A549 (cell line): ENCODE measurements at regions not wholly inside any gene's neighbourhood (a gene's known extent, or its start where the extent isn't known, plus 50 kb on each side); places are given as distances from the start of the nearest gene placed in this dataset.
A peak's percentile ranks its signal among the peaks of the same experiment; 100 is the strongest.

Experiments used
- ATAC-seq, 2 experiments: fragments of 200-7000 bp in 1 of 2; fragments of >200 bp in 1 of 2; cut with Nextera tagmentation in 1 of 2; cut with Tn5 transposase in 1 of 2; 3 replicates each; pipeline versions ENCODE4 v1.8.0 to v1.9.1; 2018 to 2020; ENCODE audit warnings: mild to moderate bottlenecking in 1 of 2, moderate library complexity in 1 of 2
- CTCF ChIA-PET: fragments of 300-600 bp; sonication (Branson Sonifier 250); formaldehyde crosslinking; extraction: SDS; loops from one replicate; lab custom pipeline; 2021; ENCODE audit warnings: antibody characterized with exemption, inconsistent platforms; lab: Yijun Ruan, JAX
- POLR2A ChIA-PET: fragments of 350-600 bp; formaldehyde crosslinking; extraction: SDS; loops from one replicate; lab custom pipeline; 2021; ENCODE audit warnings: antibody characterized with exemption, inconsistent platforms; lab: Yijun Ruan, JAX
- DNase-seq, 2 experiments: peaks; one replicate each; pipeline versions ENCODE4 v3.0.0 to v3.0.0-alpha.2; 2011 to 2016; ENCODE audit warnings: low read depth in 1 of 2, low spot score in 1 of 2
- FAIRE-seq: peaks from 2 replicates; lab custom pipeline; 2011; peaks lifted over from hg19 to GRCh38; lab: Jason Lieb, UNC
- H3K27ac ChIP-seq, 2 experiments: fragments of >200 bp; sonication (Bioruptor Twin); formaldehyde crosslinking; 3 replicates each; pipeline ENCODE4 v1.5.1; 2016 to 2017
- H3K4me1 ChIP-seq: fragments of >200 bp; sonication (Bioruptor Twin); formaldehyde crosslinking; 3 replicates; pipeline ENCODE4 v1.6.1; 2016
- H3K4me2 ChIP-seq: fragments of >200 bp; sonication (Bioruptor Twin); formaldehyde crosslinking; 3 replicates; pipeline ENCODE4 v1.6.1; 2016
- H3K4me3 ChIP-seq: fragments of >200 bp; sonication (Bioruptor Twin); formaldehyde crosslinking; 3 replicates; pipeline ENCODE4 v1.5.1; 2016
- H3K9me3 ChIP-seq: fragments of >200 bp; sonication (Bioruptor Twin); formaldehyde crosslinking; 3 replicates; pipeline ENCODE4 v1.6.1; 2016
- BHLHE40 ChIP-seq: IDR thresholded peaks from 2 replicates; pipeline ENCODE4 v1.6.1; 2012; ENCODE audit warnings: low read depth, low read length, inconsistent platforms
- CBX2 ChIP-seq: fragments of 200-600 bp; sonication (generic); IDR thresholded peaks from 2 replicates; pipeline ENCODE4 v1.6.1; 2016; ENCODE audit warnings: low read depth, mild to moderate bottlenecking, borderline replicate concordance
- FOSL2 ChIP-seq, 2 experiments: fragments of 450-650 bp in 1 of 2; fragments of >200 bp in 1 of 2; sonication (Bioruptor Twin) in 1 of 2; formaldehyde crosslinking; IDR thresholded peaks; 2 replicates each; pipeline versions ENCODE4 v1.5.0 to v1.6.1; 2016 to 2020; ENCODE audit warnings: mild to moderate bottlenecking in 1 of 2, moderate library complexity in 1 of 2
- GATA3 ChIP-seq: IDR thresholded peaks from 2 replicates; pipeline ENCODE4 v1.6.1; 2012; ENCODE audit warnings: borderline replicate concordance
- MAFK ChIP-seq: fragments of 450-650 bp; IDR thresholded peaks from 2 replicates; pipeline ENCODE4 v1.6.1; 2014; ENCODE audit not compliant: partially characterized antibody
- MYC ChIP-seq: IDR thresholded peaks from 2 replicates; pipeline ENCODE4 v1.6.1; 2012; ENCODE audit warnings: mild to moderate bottlenecking, inconsistent platforms, low read length, improper control_type of control experiment, borderline replicate concordance
- NFE2L2 ChIP-seq: fragments of 150-350 bp; conservative IDR thresholded peaks from 2 replicates; pipeline ENCODE4 v1.6.1; 2014; ENCODE audit warnings: low read length
- NPAS2 ChIP-seq: fragments of 250-450 bp; sonication (Bioruptor Pico); IDR thresholded peaks from 2 replicates; pipeline ENCODE4 v1.8.0; 2022; ENCODE audit warnings: mild to moderate bottlenecking, moderate library complexity, borderline replicate concordance
- NR3C1 ChIP-seq: fragments of >200 bp; sonication (Bioruptor Twin); formaldehyde crosslinking; IDR thresholded peaks from 3 replicates; pipeline ENCODE4 v1.6.1; 2017
- PHF8 ChIP-seq: fragments of 200-600 bp; sonication (generic); IDR thresholded peaks from 2 replicates; pipeline ENCODE4 v1.6.1; 2016; ENCODE audit warnings: low read depth, mild to moderate bottlenecking, antibody characterized with exemption, moderate library complexity, borderline replicate concordance
- POLR2A ChIP-seq: IDR thresholded peaks from 2 replicates; pipeline ENCODE4 v1.6.1; 2012; ENCODE audit warnings: mild to moderate bottlenecking, low read length
- POLR2AphosphoS2 ChIP-seq: conservative IDR thresholded peaks from 2 replicates; pipeline ENCODE4 v1.6.1; 2012; ENCODE audit warnings: low read length, improper control_type of control experiment, inconsistent platforms
- RARB ChIP-seq: fragments of 250-450 bp; sonication (Bioruptor Pico); IDR thresholded peaks from 2 replicates; pipeline ENCODE4 v1.8.0; 2021; ENCODE audit warnings: mild to moderate bottlenecking, moderate library complexity
- RCOR1 ChIP-seq: fragments of 150-350 bp; IDR thresholded peaks from 2 replicates; pipeline ENCODE4 v1.6.1; 2014; ENCODE audit warnings: antibody characterized with exemption, low read length, low read depth
- RNF2 ChIP-seq: fragments of 200-600 bp; sonication (generic); IDR thresholded peaks from 2 replicates; pipeline ENCODE4 v1.6.1; 2016; ENCODE audit warnings: low read depth, mild to moderate bottlenecking, antibody characterized with exemption, moderate library complexity, borderline replicate concordance
- SMC3 ChIP-seq: fragments of >200 bp; sonication (Bioruptor Twin); formaldehyde crosslinking; IDR thresholded peaks from 3 replicates; pipeline ENCODE4 v1.6.1; 2018; ENCODE audit warnings: inconsistent platforms
- SREBF2 ChIP-seq: fragments of 450-650 bp; IDR thresholded peaks from 2 replicates; pipeline ENCODE4 v1.6.1; 2014; ENCODE audit warnings: mild to moderate bottlenecking, moderate library complexity
- TP53 ChIP-seq: fragments of 250-450 bp; sonication (Bioruptor Pico); IDR thresholded peaks from 2 replicates; pipeline ENCODE4 v1.5.0; 2021; ENCODE audit warnings: mild to moderate bottlenecking, moderate library complexity
- ZNF302 ChIP-seq: fragments of 250-450 bp; sonication (Bioruptor Pico); IDR thresholded peaks from 2 replicates; pipeline ENCODE4 v1.9.0; 2021; ENCODE audit warnings: inconsistent platforms, mild to moderate bottlenecking, moderate library complexity
- WGBS: methylation state at CpG from one replicate; pipeline ENCODE4 v1.1.6; 2017; ENCODE audit errors: missing lambda C conversion rate; 5-methylcytosine and 5-hydroxymethylcytosine counted together
- TF ChIP-seq, protein P1 (sequence below): fragments of >200 bp; sonication (Bioruptor Twin); formaldehyde crosslinking; IDR thresholded peaks from 3 replicates; pipeline ENCODE4 v1.6.1; 2016
- TF ChIP-seq, protein P2 (sequence below): IDR thresholded peaks from 2 replicates; pipeline ENCODE4 v1.6.1; 2012
- TF ChIP-seq, protein P3 (sequence below): fragments of 450-650 bp; IDR thresholded peaks from 2 replicates; pipeline ENCODE4 v1.6.1; 2014; ENCODE audit warnings: antibody characterized with exemption
- TF ChIP-seq, protein P4 (sequence below): fragments of 250-450 bp; sonication (Bioruptor Pico); IDR thresholded peaks from 2 replicates; pipeline ENCODE4 v1.5.0; 2021; ENCODE audit warnings: mild to moderate bottlenecking, moderate library complexity, borderline replicate concordance

DNA sequence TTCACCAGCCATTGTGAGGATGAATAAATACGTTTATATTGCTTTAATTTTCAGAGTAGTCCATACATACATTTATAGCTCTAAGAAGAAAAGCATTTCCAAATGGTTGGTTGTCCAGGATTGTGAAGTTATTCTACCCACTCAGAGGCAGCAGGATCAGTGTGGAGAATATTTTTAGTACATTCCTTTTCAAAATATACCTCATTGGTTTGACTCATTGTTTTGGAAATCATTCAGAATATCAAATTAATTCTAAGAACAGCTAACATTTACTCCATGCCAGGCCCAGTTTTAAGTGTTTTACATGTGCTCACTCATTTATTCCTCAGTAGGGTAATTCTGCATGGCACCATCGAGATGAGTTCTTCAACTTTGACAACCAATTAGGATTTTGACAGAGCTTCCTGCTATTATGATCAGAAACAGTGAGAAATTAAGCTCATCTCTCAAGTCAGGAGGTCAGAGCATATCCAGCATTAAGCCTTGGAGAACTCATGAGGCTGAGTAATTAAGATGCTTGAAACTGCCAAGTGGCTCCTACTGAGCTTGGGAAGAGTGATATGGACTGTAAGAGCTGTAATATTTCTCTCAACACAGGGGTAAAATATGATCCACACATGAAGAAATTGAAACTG, 153.3 kb upstream of the CLEC14A start:
- FAIRE-seq (no peak), ATAC-seq (no peak), DNase-seq (no peak)
- Histone ChIP-seq H3K27ac (no peak overlapping the region), H3K4me2 (no peak overlapping the region), H3K4me1 (no peaks in the 10 kb centered on the region), H3K4me3 (no peak overlapping the region), H3K9me3 (no peaks in the 10 kb centered on the region)
- 2% methylated on average over 2 of the region's 2 CpGs for WGBS
- ChIA-PET CTCF (no interaction called here), POLR2A (no interaction called here)
- TF ChIP-seq CBX2 = no peak
- TF ChIP-seq RNF2 = no peak
- no peak for TF ChIP-seq RCOR1
- TF ChIP-seq, protein P1, sequence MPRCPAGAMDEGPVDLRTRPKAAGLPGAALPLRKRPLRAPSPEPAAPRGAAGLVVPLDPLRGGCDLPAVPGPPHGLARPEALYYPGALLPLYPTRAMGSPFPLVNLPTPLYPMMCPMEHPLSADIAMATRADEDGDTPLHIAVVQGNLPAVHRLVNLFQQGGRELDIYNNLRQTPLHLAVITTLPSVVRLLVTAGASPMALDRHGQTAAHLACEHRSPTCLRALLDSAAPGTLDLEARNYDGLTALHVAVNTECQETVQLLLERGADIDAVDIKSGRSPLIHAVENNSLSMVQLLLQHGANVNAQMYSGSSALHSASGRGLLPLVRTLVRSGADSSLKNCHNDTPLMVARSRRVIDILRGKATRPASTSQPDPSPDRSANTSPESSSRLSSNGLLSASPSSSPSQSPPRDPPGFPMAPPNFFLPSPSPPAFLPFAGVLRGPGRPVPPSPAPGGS = no peak
- TF ChIP-seq NPAS2 (CRISPR knock-in tag) = no peak
- no peak for TF ChIP-seq ZNF302
- TF ChIP-seq POLR2AphosphoS2 = no peak
- no peak for TF ChIP-seq TP53 (CRISPR knock-in tag)
- no peak for TF ChIP-seq NFE2L2
- TF ChIP-seq SMC3 = no peak
- TF ChIP-seq, protein P2, sequence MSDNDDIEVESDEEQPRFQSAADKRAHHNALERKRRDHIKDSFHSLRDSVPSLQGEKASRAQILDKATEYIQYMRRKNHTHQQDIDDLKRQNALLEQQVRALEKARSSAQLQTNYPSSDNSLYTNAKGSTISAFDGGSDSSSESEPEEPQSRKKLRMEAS = no peak
- TF ChIP-seq SREBF2 = no peak
- no peak for TF ChIP-seq POLR2A
- no peak for TF ChIP-seq RARB
- TF ChIP-seq MAFK = no peak
- TF ChIP-seq FOSL2 (IDR thresholded peaks at IDR 0.05) = no peak
- TF ChIP-seq FOSL2 (CRISPR knock-in tag; IDR thresholded peaks at IDR 0.05) = no peak
- TF ChIP-seq, all 56 proteins: peak for 0

DNA sequence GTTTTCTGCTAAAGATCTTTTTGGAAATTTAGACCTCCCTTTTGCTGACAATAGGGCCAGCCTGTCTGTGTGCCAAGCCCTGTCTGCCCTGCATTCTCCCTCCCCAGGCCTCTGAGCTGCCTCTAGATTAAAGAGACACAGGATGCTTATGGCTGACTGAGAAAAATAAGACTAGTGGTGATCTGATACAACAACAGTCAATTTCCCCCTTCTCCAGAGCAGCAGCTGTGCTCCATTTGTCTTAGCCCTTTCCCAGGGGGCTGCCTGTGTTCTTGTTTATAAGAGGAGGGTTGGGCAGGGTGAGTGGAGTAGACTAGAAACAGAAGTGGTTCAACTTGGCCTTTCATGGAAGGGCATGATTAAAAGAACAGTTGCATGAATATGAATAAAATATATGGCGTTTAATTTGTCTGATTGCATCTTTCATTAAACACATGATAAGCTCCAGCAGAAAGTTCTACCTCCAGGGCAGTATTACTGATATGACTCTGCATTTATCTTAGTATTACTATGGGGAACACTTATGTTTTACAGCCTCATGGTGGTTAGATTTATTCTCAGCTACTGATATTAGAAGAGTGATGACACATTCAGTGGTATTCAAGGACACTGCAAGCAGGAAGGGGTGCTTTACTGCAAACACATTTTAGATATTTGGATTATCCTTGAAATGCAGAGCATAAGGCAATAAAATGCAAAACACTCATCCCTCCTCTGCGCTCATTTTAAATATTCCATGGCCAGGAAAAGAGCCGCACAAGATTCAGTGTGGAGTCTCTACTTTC, 150.2 kb upstream of the CLEC14A start:
- Histone ChIP-seq H3K4me3 (no peak overlapping the region), H3K27ac (no peak overlapping the region), H3K9me3 (no peaks in the 10 kb centered on the region), H3K4me1 (no peaks in the 10 kb centered on the region), H3K4me2 (no peak overlapping the region)
- CTCF ChIA-PET = interaction anchor here (1.1 kb wide), 1 partner anchor 461 kb away, joined by 3 read pairs; no protein-coding TSS in a partner anchor
- 39% methylated on average over 3 of the region's 3 CpGs for WGBS
- FAIRE-seq (no peak), ATAC-seq (0 out of 6 replicates have a peak, but pooled peaks of 1 of the 2 experiments have one; percentile 25), DNase-seq (peak in 1 of 2 experiments; percentile 0)
- TF ChIP-seq MAFK (no peak), RCOR1 (no peak), BHLHE40 (no peak), TP53 (CRISPR knock-in tag) (no peak), GATA3 (no peak), PHF8 (no peak), MYC (no peak), NR3C1 (no peak)
- TF ChIP-seq, protein P3, sequence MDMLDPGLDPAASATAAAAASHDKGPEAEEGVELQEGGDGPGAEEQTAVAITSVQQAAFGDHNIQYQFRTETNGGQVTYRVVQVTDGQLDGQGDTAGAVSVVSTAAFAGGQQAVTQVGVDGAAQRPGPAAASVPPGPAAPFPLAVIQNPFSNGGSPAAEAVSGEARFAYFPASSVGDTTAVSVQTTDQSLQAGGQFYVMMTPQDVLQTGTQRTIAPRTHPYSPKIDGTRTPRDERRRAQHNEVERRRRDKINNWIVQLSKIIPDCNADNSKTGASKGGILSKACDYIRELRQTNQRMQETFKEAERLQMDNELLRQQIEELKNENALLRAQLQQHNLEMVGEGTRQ = no peak
- TF ChIP-seq, protein P4, sequence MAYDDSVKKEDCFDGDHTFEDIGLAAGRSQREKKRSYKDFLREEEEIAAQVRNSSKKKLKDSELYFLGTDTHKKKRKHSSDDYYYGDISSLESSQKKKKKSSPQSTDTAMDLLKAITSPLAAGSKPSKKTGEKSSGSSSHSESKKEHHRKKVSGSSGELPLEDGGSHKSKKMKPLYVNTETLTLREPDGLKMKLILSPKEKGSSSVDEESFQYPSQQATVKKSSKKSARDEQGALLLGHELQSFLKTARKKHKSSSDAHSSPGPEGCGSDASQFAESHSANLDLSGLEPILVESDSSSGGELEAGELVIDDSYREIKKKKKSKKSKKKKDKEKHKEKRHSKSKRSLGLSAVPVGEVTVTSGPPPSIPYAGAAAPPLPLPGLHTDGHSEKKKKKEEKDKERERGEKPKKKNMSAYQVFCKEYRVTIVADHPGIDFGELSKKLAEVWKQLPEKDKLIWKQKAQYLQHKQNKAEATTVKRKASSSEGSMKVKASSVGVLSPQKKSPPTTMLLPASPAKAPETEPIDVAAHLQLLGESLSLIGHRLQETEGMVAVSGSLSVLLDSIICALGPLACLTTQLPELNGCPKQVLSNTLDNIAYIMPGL (CRISPR knock-in tag) = no peak
- POLR2A ChIA-PET = no interaction called here
